Inferior parietal cortex (tissue), 1 donor: ENCODE measurements at regions not wholly inside any gene's neighbourhood (a gene's known extent, or its start where the extent isn't known, plus 50 kb on each side); places are given as distances from the start of the nearest gene placed in this dataset.

Experiments
- DNase-seq: peaks from one replicate; pipeline ENCODE4 v3.0.0-alpha.2; 2016; ENCODE audit errors: extremely low spot score

GRCh38 chr11:133695387-133695786 is 149.9 kb downstream of the SPATA19 start:
- DNase-seq = no peak

- no peak for DNase-seq
Measured at GRCh38 chr11:133694701-133695100, 150.6 kb downstream of the SPATA19 start.

- DNase-seq = no peak
Measured at GRCh38 chr11:133693110-133693509, 152.2 kb downstream of the SPATA19 start.

- peak; percentile 33 for DNase-seq
Measured at GRCh38 chr11:133692126-133692934, 153.0 kb downstream of the SPATA19 start.

GRCh38 chr11:133687781-133688180 is 155.5 kb upstream of the OPCML start:
- no peak for DNase-seq

- no peak for DNase-seq
Measured at GRCh38 chr11:133681901-133682300, 149.6 kb upstream of the OPCML start.

- no peak for DNase-seq
Measured at GRCh38 chr11:133679896-133680295, 147.6 kb upstream of the OPCML start.

GRCh38 chr11:133678191-133678590 is 145.9 kb upstream of the OPCML start:
- no peak for DNase-seq

- DNase-seq = no peak
Measured at GRCh38 chr11:133677387-133677786, 145.1 kb upstream of the OPCML start.

- no peak for DNase-seq
Measured at GRCh38 chr11:133676265-133676664, 144.0 kb upstream of the OPCML start.

GRCh38 chr11:133669371-133670053 is 137.2 kb upstream of the OPCML start:
- no peak for DNase-seq

- DNase-seq = no peak
Measured at GRCh38 chr11:133663135-133663985, 131.1 kb upstream of the OPCML start.

GRCh38 chr11:133661846-133662245 is 129.5 kb upstream of the OPCML start:
- no peak for DNase-seq

GRCh38 chr11:133660202-133660568 is 127.9 kb upstream of the OPCML start:
- DNase-seq = no peak

GRCh38 chr11:133659538-133660201 is 127.4 kb upstream of the OPCML start:
- no peak for DNase-seq

GRCh38 chr11:133657054-133657453 is 124.8 kb upstream of the OPCML start:
- DNase-seq = no peak

- no peak for DNase-seq
Measured at GRCh38 chr11:133656082-133656635, 123.9 kb upstream of the OPCML start.

- DNase-seq = no peak
Measured at GRCh38 chr11:133654630-133655212, 122.4 kb upstream of the OPCML start.

GRCh38 chr11:133653336-133653735 is 121.0 kb upstream of the OPCML start:
- no peak for DNase-seq

- DNase-seq = no peak
Measured at GRCh38 chr11:133650082-133650481, 117.8 kb upstream of the OPCML start.

GRCh38 chr11:133649040-133649439 is 116.7 kb upstream of the OPCML start:
- no peak for DNase-seq
